Panc1 (cell line): ENCODE measurements at regions not wholly inside any gene's neighbourhood (a gene's known extent, or its start where the extent isn't known, plus 50 kb on each side); places are given as distances from the start of the nearest gene placed in this dataset.

Source experiments
- POLR2AphosphoS5 ChIP-seq: IDR thresholded peaks from 2 replicates; pipeline ENCODE4 v1.6.1; 2012; ENCODE audit warnings: mild to moderate bottlenecking, low read depth, low read length, moderate library complexity
- REST ChIP-seq, 2 experiments: IDR thresholded peaks; 2 replicates each; pipeline ENCODE4 v1.6.1; 2011 to 2012; ENCODE audit warnings: low read depth in 2 of 2, control low read depth in 1 of 2, low read length in 1 of 2, mild to moderate bottlenecking in 1 of 2, moderate library complexity in 1 of 2; ENCODE audit not compliant: insufficient read depth in 1 of 2
- TF ChIP-seq, protein P1 (sequence below): fragments of 450-650 bp; IDR thresholded peaks from 2 replicates; pipeline ENCODE4 v1.5.1; 2017; ENCODE audit warnings: mild to moderate bottlenecking

DNA sequence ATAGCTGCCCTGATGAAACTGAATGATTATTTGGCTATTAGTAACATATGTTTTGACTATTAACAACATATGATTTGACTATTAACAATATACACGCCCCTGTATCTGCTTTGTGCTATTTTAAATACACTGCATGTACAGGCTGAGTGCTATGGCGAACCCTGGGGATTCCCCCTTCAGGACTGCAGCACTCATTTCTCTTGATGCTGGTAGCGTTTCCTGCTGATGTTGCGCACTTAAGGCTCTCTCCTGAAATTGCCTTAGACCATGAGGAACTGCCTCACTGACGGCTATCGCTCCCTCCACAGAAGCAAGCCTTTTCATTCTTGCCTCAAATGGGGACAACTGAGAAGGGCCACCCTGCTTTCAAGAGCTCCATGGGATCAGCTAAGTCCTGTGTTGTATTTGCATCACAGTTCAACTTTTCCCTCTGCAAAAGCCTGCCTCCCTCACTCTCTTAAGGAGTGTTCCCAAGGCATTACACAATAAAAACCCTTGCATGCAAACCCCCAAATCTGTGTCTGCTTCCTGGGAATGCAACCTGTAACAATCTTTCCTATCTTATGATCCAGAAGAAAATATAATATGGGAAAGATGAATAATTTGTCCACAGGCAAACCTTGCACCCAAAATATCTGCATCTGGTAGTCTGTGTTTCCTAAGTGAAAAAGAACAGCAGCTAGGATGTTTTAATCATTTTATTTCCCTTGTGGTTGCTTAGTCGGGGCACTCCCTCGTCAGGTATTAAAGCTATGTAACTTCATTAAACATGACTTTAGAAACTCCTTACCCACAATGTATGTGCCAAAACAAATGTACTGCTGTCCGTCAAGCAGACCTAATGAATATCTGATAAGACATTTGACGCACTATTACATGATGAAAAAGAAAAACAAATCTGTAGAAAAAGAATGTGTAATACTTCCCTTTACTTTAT lies 456.4 kb downstream of the COL12A1 start:
- TF ChIP-seq POLR2AphosphoS5 (no peak), REST (IDR thresholded peaks at IDR 0.05; ENCODE audit: insufficient read depth in 1 of 2, low read depth in 2 of 2, low read length in 1 of 2) (no peak)
- TF ChIP-seq, protein P1, sequence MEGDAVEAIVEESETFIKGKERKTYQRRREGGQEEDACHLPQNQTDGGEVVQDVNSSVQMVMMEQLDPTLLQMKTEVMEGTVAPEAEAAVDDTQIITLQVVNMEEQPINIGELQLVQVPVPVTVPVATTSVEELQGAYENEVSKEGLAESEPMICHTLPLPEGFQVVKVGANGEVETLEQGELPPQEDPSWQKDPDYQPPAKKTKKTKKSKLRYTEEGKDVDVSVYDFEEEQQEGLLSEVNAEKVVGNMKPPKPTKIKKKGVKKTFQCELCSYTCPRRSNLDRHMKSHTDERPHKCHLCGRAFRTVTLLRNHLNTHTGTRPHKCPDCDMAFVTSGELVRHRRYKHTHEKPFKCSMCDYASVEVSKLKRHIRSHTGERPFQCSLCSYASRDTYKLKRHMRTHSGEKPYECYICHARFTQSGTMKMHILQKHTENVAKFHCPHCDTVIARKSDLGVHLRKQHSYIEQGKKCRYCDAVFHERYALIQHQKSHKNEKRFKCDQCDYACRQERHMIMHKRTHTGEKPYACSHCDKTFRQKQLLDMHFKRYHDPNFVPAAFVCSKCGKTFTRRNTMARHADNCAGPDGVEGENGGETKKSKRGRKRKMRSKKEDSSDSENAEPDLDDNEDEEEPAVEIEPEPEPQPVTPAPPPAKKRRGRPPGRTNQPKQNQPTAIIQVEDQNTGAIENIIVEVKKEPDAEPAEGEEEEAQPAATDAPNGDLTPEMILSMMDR: no peak
